Ascending aorta (tissue), 2 donors: ENCODE measurements at regions not wholly inside any gene's neighbourhood (a gene's known extent, or its start where the extent isn't known, plus 50 kb on each side); places are given as distances from the start of the nearest gene placed in this dataset.

Experiments
- DNase-seq, 2 donors: peaks; one replicate each; pipeline ENCODE4 v3.0.0-alpha.2; 2019; ENCODE audit warnings: low spot score in 2 of 2
- H3K27ac ChIP-seq, 2 donors: fragments of 200-600 bp; sonication (generic); one replicate each; pipeline ENCODE4 v1.5.1; 2016 to 2017; ENCODE audit warnings: mild to moderate bottlenecking in 1 of 2
- H3K27me3 ChIP-seq: fragments of 200-600 bp; sonication (generic); one replicate; pipeline ENCODE4 v1.5.1; 2017
- H3K36me3 ChIP-seq, 2 donors: fragments of 200-600 bp; sonication (generic); one replicate each; pipeline ENCODE4 v1.5.1; 2016
- H3K4me1 ChIP-seq, 2 donors: fragments of 200-600 bp; sonication (generic); one replicate each; pipeline ENCODE4 v1.5.1; 2016 to 2017; ENCODE audit warnings: mild to moderate bottlenecking in 1 of 2
- H3K4me3 ChIP-seq, 2 donors: fragments of 200-600 bp; sonication (generic); one replicate each; pipeline ENCODE4 v1.5.1; 2016 to 2017; ENCODE audit warnings: mild to moderate bottlenecking in 1 of 2
- H3K9me3 ChIP-seq, 2 donors: fragments of 200-600 bp; sonication (generic); one replicate each; pipeline ENCODE4 v1.5.1; 2016
- CTCF ChIP-seq, 3 experiments: fragments of 200-600 bp in 2 of 3; fragments of 450-650 bp in 1 of 3; sonication (generic) in 2 of 3; IDR thresholded peaks; one replicate each; pipeline ENCODE4 v1.5.1; 2016 to 2019; ENCODE audit warnings: antibody characterized with exemption in 3 of 3, mild to moderate bottlenecking in 1 of 3, moderate library complexity in 1 of 3
- intact Hi-C: fragments of 100-400 bp; cut with DNase I; formaldehyde crosslinking; loops from one replicate; pipeline ENCODE4 v1.15.1; 2023

GRCh38 chr22:34210301-34210700, 290.0 kb upstream of the LARGE1 start:
- Histone ChIP-seq H3K27me3 (no peaks in the 10 kb centered on the region), H3K9me3 (no peaks in the 10 kb centered on the region), H3K4me1 (no peaks in the 10 kb centered on the region), H3K4me3 (no peak overlapping the region), H3K27ac (no peak overlapping the region), H3K36me3 (no peaks in the 10 kb centered on the region)
- no peak for TF ChIP-seq CTCF (IDR thresholded peaks at IDR 0.05)
- intact Hi-C loops: no loop called here
- DNase-seq: no peak

- intact Hi-C loops: no loop called here
- Histone ChIP-seq H3K27me3 (no peaks in the 10 kb centered on the region), H3K27ac (no peak overlapping the region), H3K4me1 (no peaks in the 10 kb centered on the region), H3K4me3 (no peak overlapping the region), H3K36me3 (no peaks in the 10 kb centered on the region), H3K9me3 (no peaks in the 10 kb centered on the region)
- no peak for DNase-seq
- TF ChIP-seq CTCF (IDR thresholded peaks at IDR 0.05): no peak
Measured at GRCh38 chr22:34214372-34214771, 294.1 kb upstream of the LARGE1 start.

DNA sequence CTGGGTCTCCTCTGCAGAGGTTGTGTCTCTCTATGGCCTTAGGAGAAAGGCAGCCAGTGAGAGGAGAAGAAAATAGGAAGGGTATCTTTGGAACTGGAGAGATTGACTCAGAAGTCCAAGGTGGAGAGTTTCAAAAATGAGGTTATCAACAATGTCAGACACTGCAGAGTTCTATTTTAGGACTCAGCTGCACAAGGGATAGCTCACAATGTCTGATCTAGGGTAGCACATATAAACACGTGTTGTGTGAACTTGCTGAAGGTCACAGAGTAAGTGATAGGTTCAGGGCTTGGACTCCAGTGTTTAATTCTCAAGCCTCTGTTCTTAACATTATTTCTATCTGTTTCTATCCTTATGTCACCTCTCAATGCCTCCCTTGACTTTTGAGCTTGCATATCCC, 305.0 kb upstream of the LARGE1 start:
- Histone ChIP-seq H3K4me1 (no peaks in the 10 kb centered on the region), H3K4me3 (no peak overlapping the region)
- intact Hi-C loops: no loop called here

DNA sequence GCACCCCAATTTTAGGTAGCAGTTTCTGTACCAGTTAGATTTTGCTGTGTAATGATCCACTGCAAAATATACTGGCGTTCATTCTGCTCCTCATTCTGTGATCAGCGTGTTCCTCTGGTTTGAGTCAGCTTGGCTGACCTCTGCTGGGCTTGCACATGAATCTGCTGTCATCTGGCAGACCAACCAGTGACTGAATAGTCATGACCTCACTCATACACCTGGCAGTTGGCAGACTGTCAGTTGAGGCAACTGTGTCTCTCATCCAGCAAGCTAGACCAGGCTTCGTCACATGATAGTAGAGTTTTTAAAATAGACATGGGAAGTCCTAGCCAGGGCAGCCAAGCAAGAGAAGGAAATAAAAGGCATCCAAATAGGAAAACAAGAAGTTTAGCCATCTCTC, 316.3 kb upstream of the LARGE1 start:
- H3K4me1 ChIP-seq: no peaks in the 10 kb centered on the region
- no peaks in the 10 kb centered on the region for H3K9me3 ChIP-seq
- H3K36me3 ChIP-seq: no peaks in the 10 kb centered on the region
- H3K4me3 ChIP-seq: no peak overlapping the region
- TF ChIP-seq CTCF (IDR thresholded peaks at IDR 0.05): no peak
- no peak for DNase-seq
- no peak overlapping the region for H3K27ac ChIP-seq
- H3K27me3 ChIP-seq: no peaks in the 10 kb centered on the region
- intact Hi-C loops: no loop called here

More for the DNA sequence above, 305.0 kb upstream of the LARGE1 start:
- no peaks in the 10 kb centered on the region for H3K27me3 ChIP-seq
- no peak for DNase-seq
- no peaks in the 10 kb centered on the region for H3K9me3 ChIP-seq
- H3K36me3 ChIP-seq: no peaks in the 10 kb centered on the region
- no peak overlapping the region for H3K27ac ChIP-seq
- no peak for TF ChIP-seq CTCF (IDR thresholded peaks at IDR 0.05)

GRCh38 chr22:34239421-34239820, 319.1 kb upstream of the LARGE1 start:
- TF ChIP-seq CTCF (IDR thresholded peaks at IDR 0.05): no peak
- H3K4me1 ChIP-seq: no peaks in the 10 kb centered on the region
- intact Hi-C loops: no loop called here
- no peaks in the 10 kb centered on the region for H3K27me3 ChIP-seq
- H3K36me3 ChIP-seq: no peaks in the 10 kb centered on the region
- no peak for DNase-seq
- H3K27ac ChIP-seq: no peak overlapping the region
- no peaks in the 10 kb centered on the region for H3K9me3 ChIP-seq
- no peak overlapping the region for H3K4me3 ChIP-seq

GRCh38 chr22:34243023-34243422, 322.7 kb upstream of the LARGE1 start:
- intact Hi-C loops: no loop called here
- no peaks in the 10 kb centered on the region for H3K27me3 ChIP-seq
- no peaks in the 10 kb centered on the region for H3K36me3 ChIP-seq
- no peak for TF ChIP-seq CTCF (IDR thresholded peaks at IDR 0.05)
- DNase-seq: no peak
- no peak overlapping the region for H3K27ac ChIP-seq
- no peaks in the 10 kb centered on the region for H3K9me3 ChIP-seq
- H3K4me3 ChIP-seq: no peak overlapping the region
- H3K4me1 ChIP-seq: no peaks in the 10 kb centered on the region
